ENCODE measurements at regions not wholly inside any gene's neighbourhood (a gene's known extent, or its start where the extent isn't known, plus 50 kb on each side); places are given as distances from the start of the nearest gene placed in this dataset.

DNA sequence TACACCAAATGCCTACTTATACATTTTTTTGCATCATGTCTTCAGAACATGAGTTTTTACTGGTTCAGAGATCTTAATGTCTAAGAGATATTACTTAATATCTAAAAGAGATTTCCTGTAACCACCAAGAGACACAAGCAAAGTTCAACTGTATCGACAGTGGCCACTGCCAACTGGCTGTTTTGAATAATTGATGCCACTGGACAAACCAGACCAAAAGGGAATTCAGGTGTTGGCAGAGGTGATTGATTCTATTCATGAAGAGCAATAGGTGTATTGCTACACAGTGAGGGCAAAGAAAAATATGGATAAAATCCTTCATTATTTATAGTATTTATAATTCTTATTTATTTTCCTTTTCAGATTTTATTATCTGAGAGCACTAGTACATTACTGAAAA lies 58.5 kb upstream of the ANKRD17 start:
- no peak for DNase-seq (ENCODE audit: insufficient read length, low spot score)
- FAIRE-seq = no peak
- no peak for TF ChIP-seq SPI1 (IDR thresholded peaks at IDR 0.05; ENCODE audit: low read depth, low read length)

GRCh38 chr4:73315091-73315490 lies 56.5 kb upstream of the ANKRD17 start:
- FAIRE-seq = no peak
- no peak for DNase-seq (ENCODE audit: insufficient read length, low spot score)
- TF ChIP-seq POLR2A (IDR thresholded peaks at IDR 0.05; ENCODE audit: low read depth, low read length) (no peak), POLR2AphosphoS5 (IDR thresholded peaks at IDR 0.05; ENCODE audit: low read depth, low read length) (no peak), SPI1 (IDR thresholded peaks at IDR 0.05; ENCODE audit: low read depth, low read length) (no peak), POU2F2 (IDR thresholded peaks at IDR 0.05; ENCODE audit: low read depth, low read length) (no peak), PAX5 (IDR thresholded peaks at IDR 0.05; ENCODE audit: insufficient read depth, low read length, severe bottlenecking) (no peak), TAF1 (IDR thresholded peaks at IDR 0.05; ENCODE audit: low read depth, low read length) (no peak)

DNA sequence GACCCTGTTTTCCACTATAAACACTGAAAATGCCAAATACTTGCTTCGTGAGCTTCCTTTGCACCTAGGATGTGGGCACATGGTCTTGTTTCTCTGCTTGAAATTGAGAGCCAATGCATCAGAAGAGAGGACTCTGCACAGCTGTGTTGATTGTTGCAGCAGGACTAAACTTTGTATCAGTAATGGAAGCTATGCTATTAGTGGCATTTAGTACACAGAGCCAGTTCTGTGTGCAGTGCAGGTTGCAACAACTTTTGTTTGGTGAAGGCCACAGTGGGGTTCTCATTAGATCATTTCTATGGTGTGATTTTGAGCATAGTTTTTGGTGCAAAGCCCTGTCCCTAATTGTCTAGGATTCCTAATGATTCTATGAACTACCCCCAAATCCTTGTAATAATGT lies 54.4 kb upstream of the ANKRD17 start:
- DNase-seq (ENCODE audit: insufficient read length, low spot score) (no peak), FAIRE-seq (no peak)
- no peak for TF ChIP-seq SPI1 (IDR thresholded peaks at IDR 0.05; ENCODE audit: low read depth, low read length)
- TF ChIP-seq POU2F2 (IDR thresholded peaks at IDR 0.05; ENCODE audit: low read depth, low read length) = no peak
- no peak for TF ChIP-seq POLR2A (IDR thresholded peaks at IDR 0.05; ENCODE audit: low read depth, low read length)
- no peak for TF ChIP-seq PAX5 (IDR thresholded peaks at IDR 0.05; ENCODE audit: insufficient read depth, low read length, severe bottlenecking)
- no peak for TF ChIP-seq POLR2AphosphoS5 (IDR thresholded peaks at IDR 0.05; ENCODE audit: low read depth, low read length)
- no peak for TF ChIP-seq TAF1 (IDR thresholded peaks at IDR 0.05; ENCODE audit: low read depth, low read length)

GRCh38 chr4:73311428-73311827 lies 52.8 kb upstream of the ANKRD17 start:
- no peak for FAIRE-seq
- DNase-seq (ENCODE audit: insufficient read length, low spot score) = no peak
- TF ChIP-seq PAX5 (IDR thresholded peaks at IDR 0.05; ENCODE audit: insufficient read depth, low read length, severe bottlenecking) (no peak), POU2F2 (IDR thresholded peaks at IDR 0.05; ENCODE audit: low read depth, low read length) (no peak), POLR2A (IDR thresholded peaks at IDR 0.05; ENCODE audit: low read depth, low read length) (no peak), SPI1 (IDR thresholded peaks at IDR 0.05; ENCODE audit: low read depth, low read length) (no peak), TAF1 (IDR thresholded peaks at IDR 0.05; ENCODE audit: low read depth, low read length) (no peak), POLR2AphosphoS5 (IDR thresholded peaks at IDR 0.05; ENCODE audit: low read depth, low read length) (no peak)

DNA sequence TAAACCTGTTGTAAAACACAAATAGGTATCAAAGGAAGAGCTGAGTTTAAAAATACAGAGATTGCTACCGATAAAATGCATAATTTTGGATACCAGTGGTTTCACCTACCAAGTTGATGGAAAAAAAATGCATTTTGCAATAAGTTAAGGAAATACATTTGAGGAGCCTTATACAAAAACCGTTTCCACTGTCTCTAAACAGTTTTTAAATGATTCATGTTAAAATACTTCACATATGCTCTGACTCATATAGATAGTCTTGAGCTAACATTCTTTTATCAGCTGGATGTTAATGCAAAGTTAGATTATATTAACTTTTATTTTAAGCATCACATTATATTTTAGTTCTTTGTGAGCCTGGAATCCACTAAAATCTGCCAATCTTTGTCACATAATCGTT lies 50.6 kb upstream of the ANKRD17 start:
- TF ChIP-seq POU2F2 (IDR thresholded peaks at IDR 0.05; ENCODE audit: low read depth, low read length) = no peak
- FAIRE-seq (no peak), DNase-seq (ENCODE audit: insufficient read length, low spot score) (no peak)
